ENCODE measurements at regions not wholly inside any gene's neighbourhood (a gene's known extent, or its start where the extent isn't known, plus 50 kb on each side); places are given as distances from the start of the nearest gene placed in this dataset.
"Not testable (repeated sequence)": the region's sequence is repeated elsewhere in the genome, so short reads cannot be mapped to it uniquely, and the experiment has no call there.

GRCh38 chr10:30732671-30733070 lies 103.1 kb upstream of the LYZL2 start:
- DNase-seq (ENCODE audit: low read depth): no peak

GRCh38 chr10:30731963-30732362 lies 102.4 kb upstream of the LYZL2 start:
- DNase-seq (ENCODE audit: low read depth): no peak

- no peak for DNase-seq (ENCODE audit: low read depth)
Observed at GRCh38 chr10:30730306-30730705, 100.8 kb upstream of the LYZL2 start.

- no peak for DNase-seq (ENCODE audit: low read depth)
Observed at GRCh38 chr10:30728766-30729165, 99.2 kb upstream of the LYZL2 start.

GRCh38 chr10:30728127-30728526 lies 98.6 kb upstream of the LYZL2 start:
- DNase-seq (ENCODE audit: low read depth): no peak

GRCh38 chr10:30727524-30727923 lies 98.0 kb upstream of the LYZL2 start:
- DNase-seq (ENCODE audit: low read depth): no peak

- peak; percentile 79 for DNase-seq (ENCODE audit: low read depth)
Observed at GRCh38 chr10:30726783-30727414, 97.3 kb upstream of the LYZL2 start.

GRCh38 chr10:30725661-30726060 lies 96.1 kb upstream of the LYZL2 start:
- DNase-seq (ENCODE audit: low read depth): no peak

GRCh38 chr10:30724296-30724695 lies 94.7 kb upstream of the LYZL2 start:
- DNase-seq (ENCODE audit: low read depth): no peak

GRCh38 chr10:30722956-30723620 lies 93.5 kb upstream of the LYZL2 start:
- DNase-seq (ENCODE audit: low read depth): no peak

- DNase-seq (ENCODE audit: low read depth): no peak
Observed at GRCh38 chr10:30719832-30720231, 90.3 kb upstream of the LYZL2 start.

GRCh38 chr10:30709700-30710358 lies 80.3 kb upstream of the LYZL2 start:
- no peak for DNase-seq (ENCODE audit: low read depth)

GRCh38 chr10:30709229-30709628 lies 79.7 kb upstream of the LYZL2 start:
- DNase-seq (ENCODE audit: low read depth): no peak

- DNase-seq (ENCODE audit: low read depth): no peak
Observed at GRCh38 chr10:30708234-30708633, 78.7 kb upstream of the LYZL2 start.

- not testable (repeated sequence) for DNase-seq (ENCODE audit: low read depth)
Observed at GRCh38 chr10:30706189-30706588, 76.6 kb upstream of the LYZL2 start.

GRCh38 chr10:30705625-30706149 lies 76.1 kb upstream of the LYZL2 start:
- no peak for DNase-seq (ENCODE audit: low read depth)

- DNase-seq (ENCODE audit: low read depth): no peak
Observed at GRCh38 chr10:30705101-30705624, 75.6 kb upstream of the LYZL2 start.

GRCh38 chr10:30704601-30705100 lies 75.1 kb upstream of the LYZL2 start:
- DNase-seq (ENCODE audit: low read depth): not testable (repeated sequence)

- no peak for DNase-seq (ENCODE audit: low read depth)
Observed at GRCh38 chr10:30704026-30704600, 74.6 kb upstream of the LYZL2 start.

GRCh38 chr10:30703446-30703845 lies 73.9 kb upstream of the LYZL2 start:
- not testable (repeated sequence) for DNase-seq (ENCODE audit: low read depth)

GRCh38 chr10:30702860-30703259 lies 73.3 kb upstream of the LYZL2 start:
- DNase-seq (ENCODE audit: low read depth): no peak

GRCh38 chr10:30701451-30702173 lies 72.1 kb upstream of the LYZL2 start:
- peak; percentile 44 for DNase-seq (ENCODE audit: low read depth)

Data from stimulated activated CD8-positive, alpha-beta memory T cell treated with anti-CD3 and anti-CD28 coated beads, Interleukin-12 subunit alpha, Interleukin-12 subunit beta, amount 100 ng/mL, for 1 hour (primary cell).